RKO (cell line): ENCODE measurements at regions not wholly inside any gene's neighbourhood (a gene's known extent, or its start where the extent isn't known, plus 50 kb on each side); places are given as distances from the start of the nearest gene placed in this dataset.
"Not testable (repeated sequence)": the region's sequence is repeated elsewhere in the genome, so short reads cannot be mapped to it uniquely, and the experiment has no call there.

Source experiments
- DNase-seq: peaks from one replicate; pipeline ENCODE4 v3.0.0-alpha.2; 2016; ENCODE audit warnings: low spot score

GRCh38 chr6:86609549-86610388, 327.6 kb upstream of the HTR1E start:
- DNase-seq: no peak

- DNase-seq: not testable (repeated sequence)
Observed at GRCh38 chr6:86603364-86603763, 334.0 kb upstream of the HTR1E start.

GRCh38 chr6:86602093-86602492, 335.2 kb upstream of the HTR1E start:
- DNase-seq: not testable (repeated sequence)

GRCh38 chr6:86598969-86599368, 338.4 kb upstream of the HTR1E start:
- DNase-seq: not testable (repeated sequence)

GRCh38 chr6:86595641-86596040, 341.7 kb upstream of the HTR1E start:
- DNase-seq: no peak

- DNase-seq: no peak
Observed at GRCh38 chr6:86586195-86586594, 351.1 kb upstream of the HTR1E start.

- peak; percentile 9 for DNase-seq
Observed at GRCh38 chr6:86581833-86582232, 355.5 kb upstream of the HTR1E start.

- no peak for DNase-seq
Observed at GRCh38 chr6:86563197-86563596, 374.1 kb upstream of the HTR1E start.

- no peak for DNase-seq
Observed at GRCh38 chr6:86558318-86558717, 379.0 kb upstream of the HTR1E start.

GRCh38 chr6:86537292-86537861, 400.0 kb upstream of the HTR1E start:
- DNase-seq: no peak

GRCh38 chr6:86536121-86536520, 401.2 kb upstream of the HTR1E start:
- DNase-seq: no peak

GRCh38 chr6:86535100-86535499, 402.2 kb upstream of the HTR1E start:
- no peak for DNase-seq

GRCh38 chr6:86529635-86530034, 407.7 kb upstream of the HTR1E start:
- DNase-seq: no peak

- DNase-seq: no peak
Observed at GRCh38 chr6:86526238-86526637, 411.1 kb upstream of the HTR1E start.

- no peak for DNase-seq
Observed at GRCh38 chr6:86516087-86516486, 421.2 kb upstream of the HTR1E start.

GRCh38 chr6:86511962-86512361, 425.4 kb upstream of the HTR1E start:
- no peak for DNase-seq

GRCh38 chr6:86508230-86508629, 429.1 kb upstream of the HTR1E start:
- DNase-seq: no peak

GRCh38 chr6:86502497-86502896, 434.8 kb upstream of the HTR1E start:
- no peak for DNase-seq

- no peak for DNase-seq
Observed at GRCh38 chr6:86500035-86500434, 437.3 kb upstream of the HTR1E start.

GRCh38 chr6:86489042-86489441, 448.3 kb upstream of the HTR1E start:
- DNase-seq: not testable (repeated sequence)

- no peak for DNase-seq
Observed at GRCh38 chr6:86487660-86488221, 449.6 kb upstream of the HTR1E start.

- not testable (repeated sequence) for DNase-seq
Observed at GRCh38 chr6:86478316-86478715, 459.0 kb upstream of the HTR1E start.

GRCh38 chr6:86477500-86478148, 459.7 kb upstream of the HTR1E start:
- DNase-seq: no peak
